A172 (cell line): ENCODE measurements at regions not wholly inside any gene's neighbourhood (a gene's known extent, or its start where the extent isn't known, plus 50 kb on each side); places are given as distances from the start of the nearest gene placed in this dataset.
A peak's percentile ranks its signal among the peaks of the same experiment; 100 is the strongest.

Source experiments
- DNase-seq: peaks from one replicate; pipeline ENCODE4 v3.0.0-alpha.2; 2015; ENCODE audit warnings: low spot score

DNA sequence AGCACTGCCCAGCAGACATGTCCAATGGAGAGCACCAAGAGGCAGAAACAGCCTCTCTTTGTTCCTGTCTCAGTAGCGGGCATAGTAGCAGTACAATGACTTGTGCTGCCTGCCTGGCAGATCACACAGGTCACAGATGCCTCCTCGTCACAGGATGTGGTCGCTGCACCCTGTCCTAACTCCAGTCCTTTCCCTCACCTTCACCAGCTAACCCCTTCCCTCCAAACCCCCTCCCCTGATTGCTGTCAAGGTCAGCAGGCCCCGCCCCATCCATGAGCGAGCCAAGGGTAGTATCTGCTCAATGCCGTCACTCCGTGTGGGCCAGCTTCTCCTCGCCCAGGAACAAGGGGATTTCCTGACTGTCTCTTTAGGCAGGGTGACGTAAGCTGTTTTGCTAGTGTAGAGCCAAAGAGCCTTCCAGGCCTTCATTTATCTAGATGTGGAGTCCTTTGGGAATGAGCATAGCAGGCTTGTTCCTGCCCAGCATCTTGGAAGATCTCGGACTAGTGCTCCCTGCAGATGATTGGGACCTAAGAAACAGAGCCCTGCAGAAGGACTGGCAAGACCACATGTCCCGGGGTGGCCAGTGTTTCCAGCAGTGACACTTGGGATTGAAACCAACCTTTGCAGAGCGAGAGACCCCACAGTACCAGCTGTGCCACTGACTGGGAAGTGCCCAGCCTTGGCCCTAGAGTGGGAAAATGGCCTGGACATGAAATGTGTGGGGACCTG, 75.9 kb upstream of the TNRC6C start:
- peak; percentile 90 for DNase-seq

- no peak for DNase-seq
These were observed 75.3 kb upstream of the TNRC6C start for GRCh38 chr17:77883213-77883650.

DNA sequence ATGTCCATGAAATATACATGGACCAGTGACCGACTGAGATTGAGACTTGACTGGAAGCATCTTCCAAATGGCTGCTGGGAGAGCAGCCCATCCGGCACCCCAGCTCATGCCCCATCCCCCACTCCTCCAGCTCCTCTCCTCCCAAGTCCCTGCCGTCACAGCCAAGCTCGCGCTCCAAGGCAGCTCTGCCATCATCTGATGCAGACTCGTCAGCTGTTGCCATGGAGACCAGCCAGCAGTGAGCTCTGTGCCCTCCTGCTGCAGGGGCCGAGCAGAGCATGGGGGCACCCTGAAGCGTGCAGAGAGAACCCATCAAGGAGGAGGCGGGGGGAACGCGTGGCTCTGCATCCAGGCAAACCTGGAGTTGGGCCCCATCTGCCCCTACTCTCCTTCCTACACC, 74.5 kb upstream of the TNRC6C start:
- no peak for DNase-seq

- no peak for DNase-seq
These were observed 73.4 kb upstream of the TNRC6C start for GRCh38 chr17:77884967-77885641.

GRCh38 chr17:77885678-77886386, 72.7 kb upstream of the TNRC6C start:
- no peak for DNase-seq

DNA sequence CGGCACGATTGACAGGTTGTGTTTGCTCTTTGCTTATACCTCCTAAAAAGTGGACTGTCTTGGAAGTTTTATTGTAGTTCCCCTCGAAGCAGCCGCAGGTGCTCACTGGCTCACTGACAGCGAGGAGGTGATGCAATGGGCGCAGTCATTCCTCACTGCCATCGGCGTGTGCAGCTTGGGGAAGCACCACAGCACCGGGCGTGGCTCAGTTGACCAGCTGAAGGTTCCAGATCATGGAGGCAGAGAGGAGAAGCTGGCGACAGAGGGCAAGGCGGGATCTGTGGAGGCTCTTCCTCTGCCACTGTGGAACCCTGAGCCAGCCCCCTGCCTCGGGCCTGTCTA, 72.1 kb upstream of the TNRC6C start:
- no peak for DNase-seq

DNA sequence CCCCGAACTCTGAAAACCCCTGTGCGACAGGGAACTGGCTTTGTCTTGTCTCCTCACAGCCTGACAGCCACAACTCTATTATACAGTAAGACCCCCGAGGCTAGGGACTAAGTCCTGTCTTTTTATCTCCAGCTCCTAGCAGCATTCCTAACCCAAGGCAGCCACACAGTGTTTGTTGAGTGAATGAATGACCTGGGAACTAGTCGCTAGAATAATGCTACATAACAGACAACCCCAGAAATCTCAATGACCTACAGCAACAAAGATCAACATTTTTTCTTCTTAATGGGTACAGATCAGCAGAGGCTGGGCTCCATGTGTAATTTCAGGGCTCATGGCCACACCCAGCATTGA, 71.4 kb upstream of the TNRC6C start:
- no peak for DNase-seq

DNA sequence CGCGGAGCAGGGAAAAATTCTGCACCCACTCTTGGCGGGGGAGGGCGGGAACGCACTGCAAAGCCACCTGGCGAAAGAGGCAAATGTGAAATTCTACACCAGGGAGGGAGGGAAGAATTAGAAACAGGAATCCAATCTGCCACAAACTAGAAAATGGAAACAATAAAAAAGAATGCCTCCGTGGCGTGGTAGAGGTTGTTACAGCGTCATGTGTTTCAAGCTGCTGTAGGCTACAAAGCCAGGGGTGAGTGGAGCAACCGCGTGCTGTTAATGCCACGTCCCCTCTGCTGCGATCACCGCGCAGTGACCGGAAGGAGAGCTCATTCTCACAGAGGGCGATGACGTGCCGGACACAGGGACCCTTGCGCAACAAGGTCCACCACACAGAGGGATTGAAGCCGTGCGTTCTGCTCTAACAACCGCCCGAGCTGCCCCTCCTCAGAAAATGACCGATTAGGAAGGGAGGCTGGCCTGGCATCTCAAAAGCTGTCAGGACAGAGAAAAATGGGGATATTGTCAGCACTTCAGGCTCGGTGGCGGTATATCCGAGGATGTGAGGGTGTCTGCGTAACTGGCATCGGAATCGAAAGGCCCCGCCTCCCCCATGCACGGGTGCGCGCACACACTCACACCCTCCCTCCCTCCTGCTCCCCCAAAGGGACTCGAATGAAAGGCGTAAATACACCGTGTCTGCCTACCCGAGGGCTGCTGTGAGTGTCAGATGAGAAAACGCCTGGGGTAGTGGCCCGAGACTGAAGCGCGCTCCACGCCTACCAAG, 70.8 kb upstream of the TNRC6C start:
- peak; percentile 68 for DNase-seq

- DNase-seq = no peak
These were observed 70.0 kb upstream of the TNRC6C start for GRCh38 chr17:77888242-77889134.

GRCh38 chr17:77889135-77889505, 69.4 kb upstream of the TNRC6C start:
- no peak for DNase-seq

DNA sequence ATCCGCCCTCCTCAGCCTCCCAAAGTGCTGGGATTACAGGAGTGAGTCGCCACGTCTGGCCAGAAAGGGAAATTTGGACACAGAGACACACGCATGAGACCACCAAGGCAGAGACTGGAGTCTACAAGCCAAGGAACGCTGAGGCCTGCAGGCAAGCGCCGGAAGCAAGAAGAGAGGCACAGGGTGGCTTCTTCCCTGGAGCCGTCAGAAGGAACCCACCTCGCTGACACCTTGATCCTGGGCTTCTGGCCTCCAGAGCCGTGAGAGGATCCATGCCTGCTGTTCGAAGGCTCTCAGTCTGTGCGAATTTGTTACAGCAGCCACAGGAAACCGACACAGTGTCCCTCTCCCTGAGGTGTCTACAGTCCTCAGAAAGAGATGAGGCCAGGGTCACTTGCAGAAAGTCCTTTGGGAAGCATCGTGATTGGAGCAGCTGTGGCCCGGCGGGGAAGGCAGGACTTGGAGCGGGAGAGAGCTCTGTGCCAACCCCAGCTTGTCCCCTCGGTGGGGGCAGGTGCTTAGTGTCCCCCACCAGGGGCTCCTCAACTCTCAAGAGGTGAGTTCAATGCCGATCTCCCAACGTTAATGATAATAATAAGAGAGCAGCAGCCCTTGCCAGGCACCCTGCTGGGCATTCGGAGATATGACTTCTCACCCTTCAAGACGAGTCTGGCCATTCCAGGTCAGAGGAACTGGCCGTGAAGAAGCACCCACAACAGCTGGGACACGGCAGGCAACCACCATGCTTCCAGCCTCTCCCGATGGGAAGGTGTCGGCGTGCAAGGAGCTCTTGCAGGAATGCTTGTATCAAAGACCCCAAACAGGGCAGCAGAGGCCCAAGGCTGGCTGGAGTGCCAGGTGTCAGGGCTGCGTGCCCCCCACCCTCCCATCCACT, 68.4 kb upstream of the TNRC6C start:
- DNase-seq = no peak

DNA sequence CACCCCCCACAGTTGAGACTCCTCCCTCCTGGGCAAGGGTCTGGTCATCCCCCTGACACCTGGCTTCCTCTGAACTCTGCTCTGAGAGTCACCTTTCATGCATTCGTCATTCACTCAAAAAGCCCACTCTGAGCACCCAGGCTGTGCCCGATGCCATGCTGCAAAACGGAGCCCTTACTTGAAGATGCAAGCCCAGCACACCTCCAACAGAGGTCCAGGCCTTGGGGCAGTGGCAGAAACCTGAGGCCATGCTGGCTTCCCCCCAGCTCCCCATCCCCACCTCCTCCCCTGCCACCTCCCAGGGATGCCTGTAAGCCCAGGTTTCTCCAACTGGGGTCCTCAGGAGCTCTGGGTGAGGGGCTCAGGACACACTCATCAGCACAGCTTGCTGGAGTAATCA, 67.7 kb upstream of the TNRC6C start:
- DNase-seq = no peak

- DNase-seq = no peak
These were observed 66.9 kb upstream of the TNRC6C start for GRCh38 chr17:77891602-77892001.

GRCh38 chr17:77892031-77892430, 66.5 kb upstream of the TNRC6C start:
- DNase-seq = no peak

GRCh38 chr17:77892469-77893143, 65.9 kb upstream of the TNRC6C start:
- DNase-seq = no peak

- DNase-seq = no peak
These were observed 65.1 kb upstream of the TNRC6C start for GRCh38 chr17:77893144-77894044.

- no peak for DNase-seq
These were observed 64.2 kb upstream of the TNRC6C start for GRCh38 chr17:77894126-77894956.
